ENCODE measurements at regions not wholly inside any gene's neighbourhood (a gene's known extent, or its start where the extent isn't known, plus 50 kb on each side); places are given as distances from the start of the nearest gene placed in this dataset.

GRCh38 chr21:39051588-39051949 is 131.7 kb downstream of the PSMG1 start:
- TF ChIP-seq CTCF (IDR thresholded peaks at IDR 0.05; ENCODE audit: low read depth, low read length) (no peak), POLR2A (IDR thresholded peaks at IDR 0.05; ENCODE audit: extremely low read depth, insufficient read length) (no peak), MYC (IDR thresholded peaks at IDR 0.05; ENCODE audit: low read depth, low read length) (no peak), MAX (IDR thresholded peaks at IDR 0.05; ENCODE audit: low read depth, low read length) (no peak)
